Thoracic aorta (tissue), 2 donors: ENCODE measurements at regions not wholly inside any gene's neighbourhood (a gene's known extent, or its start where the extent isn't known, plus 50 kb on each side); places are given as distances from the start of the nearest gene placed in this dataset.

Source experiments
- ATAC-seq: fragments of 150-250 bp; one replicate; pipeline ENCODE4 v1.8.0; 2017; ENCODE audit warnings: low read depth; ENCODE audit not compliant: insufficient number of reproducible peaks, low FRiP score
- DNase-seq: peaks from one replicate; pipeline ENCODE4 v3.0.0-alpha.2; 2020; ENCODE audit warnings: low spot score
- H3K27ac ChIP-seq, 2 donors: fragments of 200-600 bp; sonication (generic); 1 replicate in 1 of 2; 2 replicates in 1 of 2; pipeline ENCODE4 v1.5.1; 2016; ENCODE audit warnings: mild to moderate bottlenecking in 2 of 2, moderate library complexity in 2 of 2
- H3K27me3 ChIP-seq: fragments of 200-600 bp; sonication (generic); replicated peaks from 2 replicates; pipeline ENCODE4 v1.6.0; 2016; ENCODE audit warnings: mild to moderate bottlenecking; ENCODE audit not compliant: insufficient read depth
- H3K36me3 ChIP-seq: fragments of 200-600 bp; sonication (generic); one replicate; pipeline ENCODE4 v1.5.1; 2016
- H3K4me1 ChIP-seq, 2 donors: fragments of 200-600 bp; sonication (generic); 1 replicate in 1 of 2; 2 replicates in 1 of 2; pipeline versions ENCODE4 v1.5.1 to v1.6.0; 2016; ENCODE audit warnings: low read depth in 2 of 2, mild to moderate bottlenecking in 1 of 2; ENCODE audit not compliant: control insufficient read depth in 1 of 2
- H3K4me3 ChIP-seq: fragments of 200-600 bp; sonication (generic); 2 replicates; pipeline ENCODE4 v1.5.1; 2016; ENCODE audit warnings: mild to moderate bottlenecking
- H3K9me3 ChIP-seq: fragments of 200-600 bp; sonication (generic); 2 replicates; pipeline ENCODE4 v1.5.1; 2016
- CTCF ChIP-seq: fragments of 200-600 bp; sonication (generic); IDR thresholded peaks from one replicate; pipeline ENCODE4 v1.5.1; 2019; ENCODE audit warnings: antibody characterized with exemption

DNA sequence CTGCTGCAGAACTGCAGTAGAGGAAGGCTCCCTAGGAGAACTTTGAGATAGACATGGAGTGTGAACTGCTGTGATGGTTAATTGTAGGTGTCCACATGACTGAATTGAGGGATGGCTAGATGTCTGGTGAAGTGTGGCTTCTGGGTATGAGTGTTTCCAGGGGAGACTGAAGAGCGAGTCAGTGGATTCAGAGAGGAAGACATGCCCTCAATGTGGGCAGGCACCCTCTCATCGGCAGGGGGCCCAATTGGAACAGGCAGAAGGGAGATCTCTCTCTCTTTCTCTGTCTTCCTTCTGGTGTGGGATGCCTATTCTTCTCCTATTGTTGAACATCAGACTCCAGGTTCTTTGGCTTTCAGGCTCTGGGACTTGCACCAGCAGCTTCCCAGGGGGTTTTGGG is 304.7 kb upstream of the GATB start:
- no peak for TF ChIP-seq CTCF
- ATAC-seq (no peak), DNase-seq (no peak)

GRCh38 chr4:152064753-152065152 is 303.9 kb upstream of the GATB start:
- TF ChIP-seq CTCF = no peak
- H3K9me3 ChIP-seq = no peaks in the 10 kb centered on the region
- H3K36me3 ChIP-seq = no peaks in the 10 kb centered on the region
- no peaks in the 10 kb centered on the region for H3K4me1 ChIP-seq
- H3K27ac ChIP-seq = no peak overlapping the region
- H3K4me3 ChIP-seq = no peak overlapping the region
- no peak for ATAC-seq
- no peak for DNase-seq
- H3K27me3 ChIP-seq = no peaks in the 10 kb centered on the region

More for the DNA sequence above, 304.7 kb upstream of the GATB start:
- Histone ChIP-seq H3K9me3 (no peaks in the 10 kb centered on the region), H3K4me3 (no peak overlapping the region), H3K36me3 (no peaks in the 10 kb centered on the region), H3K4me1 (no peaks in the 10 kb centered on the region), H3K27me3 (no peaks in the 10 kb centered on the region), H3K27ac (no peak overlapping the region)

DNA sequence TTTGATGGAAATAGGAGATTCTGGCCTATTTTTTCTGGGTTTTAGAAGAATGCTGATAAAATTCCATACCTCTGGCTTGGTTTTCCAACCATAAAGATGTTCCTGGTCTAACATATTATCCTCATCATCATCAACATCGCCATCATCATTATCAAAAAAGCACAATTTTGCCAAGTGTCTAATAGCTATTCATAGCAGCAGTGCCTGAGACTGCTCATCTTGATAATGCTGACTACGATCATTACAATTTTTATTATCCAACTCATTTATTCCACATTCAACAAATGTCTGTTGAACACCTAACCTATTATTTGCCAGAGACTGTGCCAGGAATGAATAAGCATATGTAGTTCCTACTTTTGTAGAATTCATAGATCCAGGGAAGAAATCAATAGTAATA is 303.5 kb upstream of the GATB start:
- DNase-seq (no peak), ATAC-seq (no peak)
- Histone ChIP-seq H3K4me1 (no peaks in the 10 kb centered on the region), H3K4me3 (no peak overlapping the region), H3K9me3 (no peaks in the 10 kb centered on the region), H3K27me3 (no peaks in the 10 kb centered on the region), H3K36me3 (no peaks in the 10 kb centered on the region), H3K27ac (no peak overlapping the region)
- TF ChIP-seq CTCF = no peak

DNA sequence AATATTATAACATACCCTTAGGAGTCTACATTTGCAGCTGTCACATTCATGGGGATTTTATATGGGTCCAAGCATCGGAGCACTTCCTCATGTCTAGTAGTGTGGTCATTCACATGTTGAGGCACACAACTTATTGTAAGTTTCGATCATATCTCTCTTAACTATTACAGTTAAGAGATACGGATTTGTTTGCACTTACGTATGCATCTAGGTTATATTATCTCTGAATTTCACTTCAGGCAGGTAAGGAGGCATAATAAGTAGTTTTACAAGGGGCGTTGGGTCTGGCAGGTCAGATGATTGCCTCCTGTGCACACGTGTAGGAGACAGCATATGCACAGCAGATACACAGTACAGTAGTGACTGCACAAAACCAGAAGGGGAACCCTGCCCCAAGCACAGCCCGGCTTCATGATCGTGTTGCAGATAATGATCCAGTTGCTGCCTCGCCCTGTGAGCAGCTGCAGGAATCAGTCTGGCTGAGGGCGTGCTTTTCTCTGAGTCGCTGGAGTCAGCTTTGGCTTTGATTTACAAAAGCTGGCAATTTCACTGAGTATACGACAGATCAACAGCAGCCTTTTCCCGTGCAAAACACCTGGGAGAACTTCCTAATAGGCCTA is 302.9 kb upstream of the GATB start:
- H3K4me1 ChIP-seq = no peaks in the 10 kb centered on the region
- H3K36me3 ChIP-seq = no peaks in the 10 kb centered on the region
- no peak for DNase-seq
- TF ChIP-seq CTCF = no peak
- H3K27me3 ChIP-seq = no peaks in the 10 kb centered on the region
- H3K4me3 ChIP-seq = no peak overlapping the region
- H3K9me3 ChIP-seq = no peaks in the 10 kb centered on the region
- H3K27ac ChIP-seq = no peak overlapping the region
- no peak for ATAC-seq

- H3K9me3 ChIP-seq = no peaks in the 10 kb centered on the region
Measured at GRCh38 chr4:152062936-152063620, 302.3 kb upstream of the GATB start.

More at GRCh38 chr4:152062936-152063620, 302.3 kb upstream of the GATB start:
- H3K27ac ChIP-seq = no peak overlapping the region
- TF ChIP-seq CTCF = no peak
- no peaks in the 10 kb centered on the region for H3K27me3 ChIP-seq
- no peak overlapping the region for H3K4me3 ChIP-seq
- H3K4me1 ChIP-seq = no peaks in the 10 kb centered on the region
- DNase-seq (no peak), ATAC-seq (no peak)
- no peaks in the 10 kb centered on the region for H3K36me3 ChIP-seq
